ENCODE measurements at regions not wholly inside any gene's neighbourhood (a gene's known extent, or its start where the extent isn't known, plus 50 kb on each side); places are given as distances from the start of the nearest gene placed in this dataset.

GRCh38 chr1:232522189-232522588, 107.7 kb downstream of the SIPA1L2 start:
- DNase-seq (ENCODE audit: low read depth in 2 of 2), result no peak

DNA sequence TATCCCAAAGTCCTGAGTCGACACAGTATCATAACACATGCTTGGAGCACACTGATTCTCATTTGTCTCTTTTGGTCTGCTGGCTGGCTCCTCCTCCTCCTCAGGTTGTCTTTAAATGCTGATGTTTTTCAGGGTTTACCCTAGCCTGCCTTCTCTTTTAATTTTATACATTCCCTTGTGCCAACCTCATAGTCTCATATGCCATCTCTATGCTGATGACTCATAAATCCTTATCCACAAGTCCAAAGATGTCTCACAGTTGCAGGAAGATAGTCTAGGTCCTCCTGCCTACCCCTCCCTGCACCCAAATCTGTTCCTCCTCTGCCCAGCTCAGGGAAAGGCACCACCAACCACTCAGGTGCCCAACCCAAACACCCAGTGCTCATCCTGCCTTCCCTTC, 108.3 kb downstream of the SIPA1L2 start:
- DNase-seq (ENCODE audit: low read depth in 2 of 2), result no peak

DNA sequence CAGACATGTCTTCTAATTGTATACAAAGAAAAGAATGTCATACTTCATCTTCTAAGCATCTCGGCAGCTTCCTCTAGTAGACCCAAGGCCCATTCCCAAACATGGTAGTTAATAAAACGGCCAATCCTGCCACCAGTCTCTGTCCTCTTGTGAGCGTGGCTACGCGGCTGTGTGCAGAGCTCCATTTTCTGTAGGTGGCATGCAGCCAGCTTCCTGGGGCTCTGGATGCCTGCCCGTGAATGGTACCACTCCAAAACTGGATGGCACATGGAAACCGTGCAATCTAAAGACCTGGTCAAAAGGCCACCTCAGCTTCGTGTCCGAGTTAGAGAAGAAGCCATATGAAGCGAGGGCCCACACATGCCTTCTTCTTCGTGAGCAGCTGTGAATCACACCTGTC, 110.7 kb downstream of the SIPA1L2 start:
- no peak for DNase-seq (ENCODE audit: low read depth in 2 of 2)

- no peak for DNase-seq (ENCODE audit: low read depth in 2 of 2)
These were observed 111.6 kb downstream of the SIPA1L2 start for GRCh38 chr1:232518349-232518748.

DNA sequence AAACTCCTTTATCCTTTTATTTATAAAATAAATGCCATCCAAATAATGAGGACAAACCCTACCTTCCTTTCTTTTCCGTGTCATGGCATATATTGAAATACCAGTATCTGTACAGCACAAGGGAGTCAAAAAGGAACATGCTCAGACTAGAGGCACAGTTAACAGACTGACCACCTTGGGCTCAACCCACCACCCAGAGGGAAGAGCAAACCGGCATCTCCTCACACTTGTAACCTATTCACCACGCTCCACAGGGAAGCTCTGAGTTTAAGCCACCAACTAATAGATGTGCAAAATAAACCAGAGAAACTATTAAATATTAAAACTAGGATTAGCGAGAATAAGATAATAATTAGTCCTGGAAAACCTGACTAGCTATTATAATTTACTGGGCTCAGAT, 112.7 kb downstream of the SIPA1L2 start:
- DNase-seq (ENCODE audit: low read depth in 2 of 2), result no peak

DNA sequence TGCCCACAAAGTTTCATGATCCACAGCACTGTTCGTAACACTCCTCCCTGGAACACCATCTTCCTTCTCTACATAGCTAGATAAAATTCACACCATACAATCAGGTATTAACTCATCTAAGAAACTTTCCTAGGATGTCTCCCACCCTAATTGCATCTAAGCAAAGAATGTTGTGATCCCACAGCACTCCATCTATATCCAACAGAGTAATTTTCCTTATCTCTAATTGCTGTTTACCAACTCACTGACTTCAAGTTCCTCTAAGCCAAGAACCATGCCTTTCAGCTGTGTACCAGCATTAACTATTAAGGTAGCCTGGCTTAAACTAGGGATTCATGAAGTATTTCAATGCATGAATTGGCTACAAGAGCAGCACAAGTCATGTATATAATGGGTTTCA, 114.2 kb downstream of the SIPA1L2 start:
- no peak for DNase-seq (ENCODE audit: low read depth in 2 of 2)

- no peak for DNase-seq (ENCODE audit: low read depth in 2 of 2)
These were observed 117.2 kb downstream of the SIPA1L2 start for GRCh38 chr1:232512712-232513111.

GRCh38 chr1:232511172-232511571, 118.8 kb downstream of the SIPA1L2 start:
- DNase-seq (ENCODE audit: low read depth in 2 of 2), result no peak

- no peak for DNase-seq (ENCODE audit: low read depth in 2 of 2)
These were observed 119.4 kb downstream of the SIPA1L2 start for GRCh38 chr1:232510367-232511110.

- no peak for DNase-seq (ENCODE audit: low read depth in 2 of 2)
These were observed 120.4 kb downstream of the SIPA1L2 start for GRCh38 chr1:232509570-232509969.

GRCh38 chr1:232508130-232508701, 121.7 kb downstream of the SIPA1L2 start:
- DNase-seq (ENCODE audit: low read depth in 2 of 2), result no peak

- no peak for DNase-seq (ENCODE audit: low read depth in 2 of 2)
These were observed 122.4 kb downstream of the SIPA1L2 start for GRCh38 chr1:232507571-232507970.

GRCh38 chr1:232505884-232506283, 124.0 kb downstream of the SIPA1L2 start:
- DNase-seq (ENCODE audit: low read depth in 2 of 2), result no peak

GRCh38 chr1:232504651-232505050, 125.3 kb downstream of the SIPA1L2 start:
- DNase-seq (ENCODE audit: low read depth in 2 of 2), result no peak

GRCh38 chr1:232503497-232503896, 126.4 kb downstream of the SIPA1L2 start:
- no peak for DNase-seq (ENCODE audit: low read depth in 2 of 2)

- DNase-seq (ENCODE audit: low read depth in 2 of 2), result no peak
These were observed 128.1 kb downstream of the SIPA1L2 start for GRCh38 chr1:232501854-232502253.

- no peak for DNase-seq (ENCODE audit: low read depth in 2 of 2)
These were observed 130.7 kb downstream of the SIPA1L2 start for GRCh38 chr1:232499188-232499587.

GRCh38 chr1:232493869-232494268, 136.1 kb downstream of the SIPA1L2 start:
- DNase-seq (ENCODE audit: low read depth in 2 of 2), result no peak

DNA sequence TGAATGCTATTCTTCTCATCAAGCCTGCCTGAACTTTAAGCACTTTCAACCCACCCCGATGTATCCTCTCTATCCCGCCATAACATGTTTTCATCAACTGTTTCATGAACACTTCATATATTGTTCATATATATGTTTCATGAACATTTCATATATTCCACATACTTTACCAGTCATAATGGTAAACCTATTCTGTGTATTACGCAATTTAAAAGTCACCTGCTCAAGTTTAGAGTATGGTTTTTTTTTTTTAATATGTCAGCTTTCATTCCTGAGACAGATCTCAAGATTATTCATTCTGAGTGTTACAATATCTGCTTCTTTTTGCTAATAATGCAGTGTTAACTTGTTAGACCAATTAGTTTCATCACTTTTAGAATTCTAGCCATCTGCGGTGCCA, 140.7 kb downstream of the SIPA1L2 start:
- no peak for DNase-seq (ENCODE audit: low read depth in 2 of 2)

DNA sequence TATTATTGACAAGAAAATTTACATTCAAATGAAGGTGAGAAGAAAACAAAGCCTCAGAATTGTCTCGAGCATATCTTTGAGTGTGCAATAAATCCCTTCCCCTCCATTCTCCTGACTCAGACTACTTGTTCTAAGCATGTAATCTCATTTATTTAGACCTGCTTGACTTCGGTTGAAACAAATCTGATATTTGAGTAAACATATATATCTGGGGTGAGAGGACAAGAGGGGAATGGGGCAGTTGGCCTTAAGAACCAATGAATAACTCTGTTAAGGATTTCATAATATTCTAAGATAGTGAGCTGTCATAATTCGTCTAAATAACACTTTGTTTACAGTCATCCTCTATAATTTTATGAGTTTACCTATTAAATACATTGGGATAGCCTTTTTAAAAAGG, 142.7 kb downstream of the SIPA1L2 start:
- DNase-seq (ENCODE audit: low read depth in 2 of 2), result no peak

DNA sequence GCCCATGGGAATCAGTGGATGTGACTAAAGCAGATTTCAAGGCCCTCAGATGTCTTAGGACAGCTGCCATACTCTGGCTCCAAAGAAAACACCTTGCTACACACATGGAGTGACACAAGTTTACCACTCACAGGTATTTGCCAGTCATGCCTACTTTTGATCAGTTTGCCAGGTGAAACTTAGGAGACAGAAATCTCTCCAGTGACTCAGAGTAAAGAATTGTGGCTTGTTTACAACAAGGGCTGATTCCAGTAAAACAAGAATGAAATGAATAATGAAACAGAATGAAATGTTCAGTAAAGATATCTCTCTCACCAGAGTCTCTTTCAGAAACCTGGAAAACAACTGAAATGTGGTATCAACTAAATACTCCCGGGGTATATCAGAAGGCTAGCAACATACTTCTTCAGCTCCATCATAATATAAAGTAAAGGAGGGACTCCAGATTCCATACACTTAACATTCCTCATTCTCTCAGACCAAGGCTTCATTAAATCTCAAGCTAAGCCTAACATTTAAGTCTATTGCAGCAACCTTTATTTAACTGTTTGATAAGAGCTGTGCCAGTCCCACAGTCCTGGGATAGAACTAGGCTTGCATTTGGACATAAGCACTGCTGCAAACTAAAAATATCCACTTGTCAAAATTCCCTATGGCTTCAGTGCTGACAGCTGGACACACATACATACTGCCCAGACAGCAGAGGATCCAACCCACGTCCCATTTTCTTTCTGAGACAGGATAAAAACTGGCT, 143.3 kb downstream of the SIPA1L2 start:
- no peak for DNase-seq (ENCODE audit: low read depth in 2 of 2)

- no peak for DNase-seq (ENCODE audit: low read depth in 2 of 2)
These were observed 143.9 kb downstream of the SIPA1L2 start for GRCh38 chr1:232486006-232486405.

DNA sequence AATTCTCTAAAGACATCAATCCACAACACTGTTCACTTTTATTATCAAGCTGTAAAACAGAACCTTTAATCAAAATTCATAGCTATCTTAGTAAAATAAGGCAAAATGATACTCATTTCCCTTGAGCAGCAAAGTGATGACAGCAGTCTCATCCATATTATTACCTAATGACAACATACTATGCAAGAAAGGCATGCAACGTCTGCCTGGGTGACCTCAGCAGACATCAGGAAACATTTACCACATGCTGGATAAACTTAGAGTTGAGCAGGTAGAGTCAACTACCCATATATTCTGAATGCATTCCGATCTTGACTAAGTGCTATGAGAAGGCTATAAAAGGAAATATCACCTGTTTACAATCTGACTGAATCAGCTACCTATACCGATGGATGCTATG, 145.1 kb downstream of the SIPA1L2 start:
- no peak for DNase-seq (ENCODE audit: low read depth in 2 of 2)
